Neural progenitor cell (in vitro differentiated cells): ENCODE measurements at regions not wholly inside any gene's neighbourhood (a gene's known extent, or its start where the extent isn't known, plus 50 kb on each side); places are given as distances from the start of the nearest gene placed in this dataset.

Experiments
- CTCF ChIP-seq: fragments of 200-600 bp; sonication (generic); IDR thresholded peaks from 2 replicates; pipeline ENCODE4 v1.5.1; 2017; ENCODE audit warnings: antibody characterized with exemption, mild to moderate bottlenecking
- EZH2 ChIP-seq: fragments of 200-600 bp; sonication (generic); IDR thresholded peaks from 2 replicates; pipeline ENCODE4 v1.6.1; 2017; ENCODE audit warnings: antibody characterized with exemption, mild to moderate bottlenecking, moderate library complexity
- EZH2phosphoT487 ChIP-seq: fragments of 200-600 bp; sonication (generic); IDR thresholded peaks from 2 replicates; pipeline ENCODE4 v1.6.1; 2017; ENCODE audit warnings: antibody characterized with exemption

GRCh38 chr5:105213078-105213477, 1650.5 kb upstream of the NUDT12 start:
- TF ChIP-seq CTCF: no peak
- no peak for TF ChIP-seq EZH2
- no peak for TF ChIP-seq EZH2phosphoT487
